SKM-1 (cell line): ENCODE measurements at regions not wholly inside any gene's neighbourhood (a gene's known extent, or its start where the extent isn't known, plus 50 kb on each side); places are given as distances from the start of the nearest gene placed in this dataset.

Experiments used
- DNase-seq: peaks from one replicate; lab custom pipeline; 2025; ENCODE audit not compliant: unreplicated experiment; lab: John Stamatoyannopoulos, UW

- DNase-seq = no peak
Observed at GRCh38 chr13:107866032-107866940, 349.1 kb downstream of the LIG4 start.

- DNase-seq = no peak
Observed at GRCh38 chr13:107865643-107866031, 349.7 kb downstream of the LIG4 start.

GRCh38 chr13:107865318-107865575 is 350.1 kb downstream of the LIG4 start:
- no peak for DNase-seq

- no peak for DNase-seq
Observed at GRCh38 chr13:107864543-107865317, 350.6 kb downstream of the LIG4 start.

- DNase-seq = no peak
Observed at GRCh38 chr13:107860284-107860683, 355.1 kb downstream of the LIG4 start.

GRCh38 chr13:107854880-107855279 is 360.5 kb downstream of the LIG4 start:
- DNase-seq = no peak

- DNase-seq = no peak
Observed at GRCh38 chr13:107852072-107852471, 363.3 kb downstream of the LIG4 start.

GRCh38 chr13:107851670-107852069 is 363.7 kb downstream of the LIG4 start:
- DNase-seq = no peak

- no peak for DNase-seq
Observed at GRCh38 chr13:107847406-107847805, 367.9 kb downstream of the LIG4 start.

- no peak for DNase-seq
Observed at GRCh38 chr13:107846642-107847041, 368.7 kb downstream of the LIG4 start.

- DNase-seq = no peak
Observed at GRCh38 chr13:107845911-107846310, 369.4 kb downstream of the LIG4 start.

GRCh38 chr13:107843681-107844080 is 371.7 kb downstream of the LIG4 start:
- no peak for DNase-seq

- DNase-seq = no peak
Observed at GRCh38 chr13:107843281-107843680, 372.1 kb downstream of the LIG4 start.

- DNase-seq = no peak
Observed at GRCh38 chr13:107842562-107843180, 372.7 kb downstream of the LIG4 start.

- DNase-seq = no peak
Observed at GRCh38 chr13:107838588-107839161, 376.7 kb downstream of the LIG4 start.

- no peak for DNase-seq
Observed at GRCh38 chr13:107836685-107837084, 378.7 kb downstream of the LIG4 start.

- DNase-seq = no peak
Observed at GRCh38 chr13:107835339-107836018, 379.9 kb downstream of the LIG4 start.

GRCh38 chr13:107834717-107835116 is 380.6 kb downstream of the LIG4 start:
- no peak for DNase-seq

- no peak for DNase-seq
Observed at GRCh38 chr13:107834281-107834680, 381.1 kb downstream of the LIG4 start.

- DNase-seq = no peak
Observed at GRCh38 chr13:107832500-107833100, 382.7 kb downstream of the LIG4 start.

GRCh38 chr13:107830804-107831203 is 384.5 kb downstream of the LIG4 start:
- DNase-seq = no peak
